ENCODE measurements at regions not wholly inside any gene's neighbourhood (a gene's known extent, or its start where the extent isn't known, plus 50 kb on each side); places are given as distances from the start of the nearest gene placed in this dataset.

DNA sequence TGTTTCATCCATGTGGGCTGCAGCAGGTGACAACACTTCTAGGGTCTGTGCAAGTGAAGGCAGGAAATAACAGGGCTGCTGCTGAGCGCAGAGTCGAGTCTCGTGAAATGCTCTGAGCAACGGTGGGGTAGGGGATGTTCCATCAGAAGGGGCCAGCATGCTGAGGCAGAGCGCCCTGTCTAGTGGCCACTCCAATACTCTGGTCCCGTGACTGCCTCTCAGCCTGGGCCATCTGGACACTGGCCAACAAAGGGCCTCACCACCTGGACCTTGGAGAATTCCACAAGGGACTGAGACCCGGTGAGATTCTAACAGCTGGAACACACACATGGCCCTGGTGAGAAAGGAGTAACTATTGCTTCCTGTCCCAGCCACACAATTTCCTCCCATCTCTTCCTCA lies 375.7 kb downstream of the SHANK2 start:
- no peak for FAIRE-seq
- in situ Hi-C loops (cut with MboI) = no loop called here
- TF ChIP-seq SMARCA5 (IDR thresholded peaks at IDR 0.05) = no peak
- no peak for TF ChIP-seq ZBTB8A (IDR thresholded peaks at IDR 0.05; ENCODE audit: partially characterized antibody)
- TF ChIP-seq, protein P1, sequence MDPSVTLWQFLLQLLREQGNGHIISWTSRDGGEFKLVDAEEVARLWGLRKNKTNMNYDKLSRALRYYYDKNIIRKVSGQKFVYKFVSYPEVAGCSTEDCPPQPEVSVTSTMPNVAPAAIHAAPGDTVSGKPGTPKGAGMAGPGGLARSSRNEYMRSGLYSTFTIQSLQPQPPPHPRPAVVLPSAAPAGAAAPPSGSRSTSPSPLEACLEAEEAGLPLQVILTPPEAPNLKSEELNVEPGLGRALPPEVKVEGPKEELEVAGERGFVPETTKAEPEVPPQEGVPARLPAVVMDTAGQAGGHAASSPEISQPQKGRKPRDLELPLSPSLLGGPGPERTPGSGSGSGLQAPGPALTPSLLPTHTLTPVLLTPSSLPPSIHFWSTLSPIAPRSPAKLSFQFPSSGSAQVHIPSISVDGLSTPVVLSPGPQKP (CRISPR knock-in tag; IDR thresholded peaks at IDR 0.05) = no peak
- no peak for TF ChIP-seq HDGF (IDR thresholded peaks at IDR 0.05)
- TF ChIP-seq CSDE1 (IDR thresholded peaks at IDR 0.05) = no peak
- TF ChIP-seq, protein P2, sequence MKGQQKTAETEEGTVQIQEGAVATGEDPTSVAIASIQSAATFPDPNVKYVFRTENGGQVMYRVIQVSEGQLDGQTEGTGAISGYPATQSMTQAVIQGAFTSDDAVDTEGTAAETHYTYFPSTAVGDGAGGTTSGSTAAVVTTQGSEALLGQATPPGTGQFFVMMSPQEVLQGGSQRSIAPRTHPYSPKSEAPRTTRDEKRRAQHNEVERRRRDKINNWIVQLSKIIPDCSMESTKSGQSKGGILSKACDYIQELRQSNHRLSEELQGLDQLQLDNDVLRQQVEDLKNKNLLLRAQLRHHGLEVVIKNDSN (CRISPR knock-in tag; IDR thresholded peaks at IDR 0.05) = no peak
- no peak for TF ChIP-seq KDM2B (CRISPR knock-in tag; IDR thresholded peaks at IDR 0.05)
- TF ChIP-seq RBM14 (IDR thresholded peaks at IDR 0.05; ENCODE audit: borderline replicate concordance, insufficient read depth, low read depth, low read length) = no peak
- TF ChIP-seq, protein P3, sequence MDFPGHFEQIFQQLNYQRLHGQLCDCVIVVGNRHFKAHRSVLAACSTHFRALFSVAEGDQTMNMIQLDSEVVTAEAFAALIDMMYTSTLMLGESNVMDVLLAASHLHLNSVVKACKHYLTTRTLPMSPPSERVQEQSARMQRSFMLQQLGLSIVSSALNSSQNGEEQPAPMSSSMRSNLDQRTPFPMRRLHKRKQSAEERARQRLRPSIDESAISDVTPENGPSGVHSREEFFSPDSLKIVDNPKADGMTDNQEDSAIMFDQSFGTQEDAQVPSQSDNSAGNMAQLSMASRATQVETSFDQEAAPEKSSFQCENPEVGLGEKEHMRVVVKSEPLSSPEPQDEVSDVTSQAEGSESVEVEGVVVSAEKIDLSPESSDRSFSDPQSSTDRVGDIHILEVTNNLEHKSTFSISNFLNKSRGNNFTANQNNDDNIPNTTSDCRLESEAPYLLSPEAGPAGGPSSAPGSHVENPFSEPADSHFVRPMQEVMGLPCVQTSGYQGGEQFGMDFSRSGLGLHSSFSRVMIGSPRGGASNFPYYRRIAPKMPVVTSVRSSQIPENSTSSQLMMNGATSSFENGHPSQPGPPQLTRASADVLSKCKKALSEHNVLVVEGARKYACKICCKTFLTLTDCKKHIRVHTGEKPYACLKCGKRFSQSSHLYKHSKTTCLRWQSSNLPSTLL (IDR thresholded peaks at IDR 0.05) = no peak
- TF ChIP-seq, protein P4, sequence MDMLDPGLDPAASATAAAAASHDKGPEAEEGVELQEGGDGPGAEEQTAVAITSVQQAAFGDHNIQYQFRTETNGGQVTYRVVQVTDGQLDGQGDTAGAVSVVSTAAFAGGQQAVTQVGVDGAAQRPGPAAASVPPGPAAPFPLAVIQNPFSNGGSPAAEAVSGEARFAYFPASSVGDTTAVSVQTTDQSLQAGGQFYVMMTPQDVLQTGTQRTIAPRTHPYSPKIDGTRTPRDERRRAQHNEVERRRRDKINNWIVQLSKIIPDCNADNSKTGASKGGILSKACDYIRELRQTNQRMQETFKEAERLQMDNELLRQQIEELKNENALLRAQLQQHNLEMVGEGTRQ (CRISPR knock-in tag; IDR thresholded peaks at IDR 0.05) = no peak
- no peak for TF ChIP-seq RB1 (IDR thresholded peaks at IDR 0.05; ENCODE audit: low read depth)
- TF ChIP-seq, protein P5, sequence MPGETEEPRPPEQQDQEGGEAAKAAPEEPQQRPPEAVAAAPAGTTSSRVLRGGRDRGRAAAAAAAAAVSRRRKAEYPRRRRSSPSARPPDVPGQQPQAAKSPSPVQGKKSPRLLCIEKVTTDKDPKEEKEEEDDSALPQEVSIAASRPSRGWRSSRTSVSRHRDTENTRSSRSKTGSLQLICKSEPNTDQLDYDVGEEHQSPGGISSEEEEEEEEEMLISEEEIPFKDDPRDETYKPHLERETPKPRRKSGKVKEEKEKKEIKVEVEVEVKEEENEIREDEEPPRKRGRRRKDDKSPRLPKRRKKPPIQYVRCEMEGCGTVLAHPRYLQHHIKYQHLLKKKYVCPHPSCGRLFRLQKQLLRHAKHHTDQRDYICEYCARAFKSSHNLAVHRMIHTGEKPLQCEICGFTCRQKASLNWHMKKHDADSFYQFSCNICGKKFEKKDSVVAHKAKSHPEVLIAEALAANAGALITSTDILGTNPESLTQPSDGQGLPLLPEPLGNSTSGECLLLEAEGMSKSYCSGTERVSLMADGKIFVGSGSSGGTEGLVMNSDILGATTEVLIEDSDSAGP (CRISPR knock-in tag; IDR thresholded peaks at IDR 0.05) = no peak
- TF ChIP-seq ZNF766 (CRISPR knock-in tag; conservative IDR thresholded peaks at IDR 0.05) = no peak
- no peak for TF ChIP-seq ZNF146 (CRISPR knock-in tag; IDR thresholded peaks at IDR 0.05; ENCODE audit: unreplicated experiment)
- TF ChIP-seq, protein P6, sequence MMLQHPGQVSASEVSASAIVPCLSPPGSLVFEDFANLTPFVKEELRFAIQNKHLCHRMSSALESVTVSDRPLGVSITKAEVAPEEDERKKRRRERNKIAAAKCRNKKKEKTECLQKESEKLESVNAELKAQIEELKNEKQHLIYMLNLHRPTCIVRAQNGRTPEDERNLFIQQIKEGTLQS (IDR thresholded peaks at IDR 0.05) = no peak
- TF ChIP-seq, protein P6 (CRISPR knock-in tag; conservative IDR thresholded peaks at IDR 0.05) = no peak
- TF ChIP-seq CBX3 (IDR thresholded peaks at IDR 0.05; ENCODE audit: borderline replicate concordance in 1 of 2, low read length in 2 of 2) = no peak

More for the DNA sequence above, 375.7 kb downstream of the SHANK2 start:
- Histone ChIP-seq H3K9ac (ENCODE audit: insufficient read depth in 1 of 2, low read depth in 2 of 2, low read length in 2 of 2) (no peak overlapping the region), H3K9me1 (ENCODE audit: control insufficient read depth, insufficient read depth, low read length) (no peaks in the 10 kb centered on the region), H3K79me2 (ENCODE audit: control insufficient read depth, insufficient read depth, low read length) (no peaks in the 10 kb centered on the region), H3K9me3 (replicated peaks; ENCODE audit: control insufficient read depth, insufficient read depth, low read depth, low read length) (no peaks in the 10 kb centered on the region), H3K27me3 (ENCODE audit: control insufficient read depth in 2 of 2, insufficient read depth in 2 of 2, low read length in 2 of 2) (peaks cover 5 to 40% of the 10 kb centered on the region in 2 experiments; a peak in 3 of 5 replicates), H3K4me3 (no peak overlapping the region), H3K4me2 (ENCODE audit: insufficient read depth, low read length) (no peak overlapping the region), H3K4me1 (replicated peaks in 1 of 2; ENCODE audit: control insufficient read depth in 2 of 2, insufficient read depth in 2 of 2, low read length in 2 of 2) (no peaks in the 10 kb centered on the region), H3K27ac (ENCODE audit: extremely low read depth, low read depth, low read length) (no peak overlapping the region), H3K36me3 (ENCODE audit: control insufficient read depth, insufficient read depth, low read length) (no peaks in the 10 kb centered on the region), H4K20me1 (replicated peaks; ENCODE audit: control insufficient read depth, insufficient read depth, low read length) (no peaks in the 10 kb centered on the region; the same call in 1 of the 2 replicates), H2AFZ (ENCODE audit: low read depth, low read length) (no peak overlapping the region)
- no TSS peak for BruUV-seq (replicated peaks)
- WGBS (ENCODE audit: insufficient coverage, low coverage, missing lambda C conversion rate) = under 1% methylated on average over 7 of the region's 7 CpGs
- ChIA-PET CTCF (ENCODE audit: low intra/inter-chr PET ratio) (no interaction called here), POLR2A (no interaction called here)
- ATAC-seq (no peak), DNase-seq (ENCODE audit: extremely low read depth in 1 of 4, low spot score in 3 of 4) (no peak)
- intact Hi-C loops (cut with micrococcal nuclease) = no loop called here

Data from K562 (cell line).